Stomach (tissue), 4 donors: ENCODE measurements at regions not wholly inside any gene's neighbourhood (a gene's known extent, or its start where the extent isn't known, plus 50 kb on each side); places are given as distances from the start of the nearest gene placed in this dataset.

ENCODE experiments used
- CTCF ChIP-seq, 7 experiments: fragments of 450-650 bp in 4 of 7; fragments of 200-600 bp in 3 of 7; sonication (generic) in 3 of 7; IDR thresholded peaks; one replicate each; pipeline ENCODE4 v1.5.1; 2016 to 2019; ENCODE audit warnings: antibody characterized with exemption in 7 of 7, control low read depth in 2 of 7, mild to moderate bottlenecking in 1 of 7
- EP300 ChIP-seq: sonication (generic); formaldehyde crosslinking; IDR thresholded peaks from one replicate; pipeline ENCODE4 v1.6.1; 2017; ENCODE audit warnings: antibody characterized with exemption
- POLR2AphosphoS5 ChIP-seq, 3 donors: sonication (generic); formaldehyde crosslinking; IDR thresholded peaks; one replicate each; pipeline ENCODE4 v1.6.1; 2016; ENCODE audit warnings: antibody characterized with exemption in 3 of 3

DNA sequence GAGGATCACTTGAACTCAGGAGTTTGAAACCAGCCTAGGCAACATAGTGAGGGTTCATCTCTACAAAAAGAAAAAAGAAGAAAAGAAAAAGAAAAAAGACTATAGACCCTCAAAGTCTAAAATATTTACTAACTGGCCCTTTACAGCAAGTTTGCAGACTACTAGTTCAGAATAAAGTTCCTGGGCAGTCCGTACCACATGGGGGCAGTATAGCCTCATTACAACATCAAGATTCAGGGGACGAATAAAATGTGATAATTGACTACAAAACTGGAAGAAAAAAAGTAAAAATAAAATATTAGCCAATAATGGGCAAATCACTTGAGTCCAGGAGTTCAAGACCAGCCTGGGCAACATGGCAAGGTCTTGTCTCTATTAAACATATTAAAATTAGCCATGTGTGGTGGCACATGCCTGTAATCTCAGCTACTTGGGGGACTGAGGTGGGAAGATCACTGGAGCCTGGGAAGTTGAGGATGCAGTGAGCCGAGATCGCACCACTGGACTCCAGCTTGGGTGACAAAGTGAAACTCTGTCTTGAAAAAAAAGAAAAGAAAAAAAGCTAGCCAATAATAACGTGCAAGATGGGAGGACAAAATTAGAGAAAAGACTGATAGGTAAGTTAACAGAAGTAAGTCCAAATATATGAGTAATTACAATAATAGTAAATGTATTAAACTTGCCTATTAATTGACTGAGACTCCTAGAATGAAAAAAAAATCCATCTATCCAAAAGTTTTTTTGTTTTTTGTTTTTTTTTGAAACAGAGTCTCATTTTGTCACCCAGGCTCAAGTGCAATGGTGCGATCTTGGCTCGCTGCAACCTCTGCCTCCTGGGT lies 129.4 kb upstream of the SEC14L1 start:
- TF ChIP-seq EP300 (no peak), CTCF (IDR thresholded peaks at IDR 0.05) (peak in 4 of 7 experiments; percentile 31 to 47 (median 41)), POLR2AphosphoS5 (IDR thresholded peaks at IDR 0.05) (no peak)
